OCI-LY1 (cell line): ENCODE measurements at regions not wholly inside any gene's neighbourhood (a gene's known extent, or its start where the extent isn't known, plus 50 kb on each side); places are given as distances from the start of the nearest gene placed in this dataset.

Source experiments
- H2AFZ ChIP-seq: fragments of 200-600 bp; sonication (generic), shearing (Covaris generic); 2 replicates; pipeline ENCODE4 v1.6.0; 2014; ENCODE audit warnings: antibody characterized with exemption, mild to moderate bottlenecking, low read length
- H3F3A ChIP-seq: fragments of 200-600 bp; sonication (generic), shearing (Covaris generic); 2 replicates; pipeline ENCODE4 v1.6.0; 2014; ENCODE audit warnings: mild to moderate bottlenecking, antibody characterized with exemption, low read length, moderate library complexity; ENCODE audit not compliant: insufficient read depth
- H3K27ac ChIP-seq: fragments of 200-600 bp; sonication (generic); 2 replicates; pipeline ENCODE4 v1.5.1; 2014; ENCODE audit warnings: low read length, mixed run types, mild to moderate bottlenecking, low read depth; ENCODE audit not compliant: poor library complexity, severe bottlenecking
- H3K27me3 ChIP-seq: fragments of 200-600 bp; sonication (generic); 2 replicates; pipeline ENCODE4 v1.6.0; 2014; ENCODE audit warnings: antibody characterized with exemption, mild to moderate bottlenecking, low read length, moderate library complexity; ENCODE audit not compliant: insufficient read depth
- H3K36me3 ChIP-seq: fragments of 200-600 bp; sonication (generic); 2 replicates; pipeline ENCODE4 v1.6.1; 2014; ENCODE audit warnings: mild to moderate bottlenecking, antibody characterized with exemption, low read length, moderate library complexity, mixed read lengths; ENCODE audit not compliant: insufficient read depth
- H3K4me1 ChIP-seq: fragments of 200-600 bp; sonication (generic); 2 replicates; pipeline ENCODE4 v1.5.1; 2014; ENCODE audit warnings: mild to moderate bottlenecking, low read length, moderate library complexity; ENCODE audit not compliant: insufficient read depth, severe bottlenecking
- H3K4me2 ChIP-seq: fragments of 200-600 bp; sonication (generic), shearing (Covaris generic); 2 replicates; pipeline ENCODE4 v1.6.1; 2014; ENCODE audit warnings: low read length
- H3K4me3 ChIP-seq: fragments of 200-600 bp; sonication (generic); 2 replicates; pipeline ENCODE4 v1.5.1; 2014; ENCODE audit warnings: low read length, low read depth, mild to moderate bottlenecking, mixed read lengths; ENCODE audit not compliant: poor library complexity, severe bottlenecking
- H3K79me2 ChIP-seq: fragments of 200-600 bp; shearing (Covaris generic); 2 replicates; pipeline ENCODE4 v1.6.1; 2016; ENCODE audit warnings: mixed run types, low read length, mixed read lengths; ENCODE audit not compliant: insufficient read depth
- H3K9ac ChIP-seq: fragments of 200-600 bp; sonication (generic), shearing (Covaris generic); 2 replicates; pipeline ENCODE4 v1.6.1; 2014; ENCODE audit warnings: mild to moderate bottlenecking, low read length, mixed read lengths
- H3K9me2 ChIP-seq: fragments of 200-600 bp; sonication (generic), shearing (Covaris generic); 2 replicates; pipeline ENCODE4 v1.6.1; 2014; ENCODE audit warnings: low read depth, mild to moderate bottlenecking, low read length, mixed read lengths
- H3K9me3 ChIP-seq: fragments of 200-600 bp; shearing (Covaris generic); 2 replicates; pipeline ENCODE4 v1.6.1; 2014; ENCODE audit warnings: low read length, mixed read lengths
- H4K20me1 ChIP-seq: fragments of 200-600 bp; sonication (generic), shearing (Covaris generic); 2 replicates; pipeline ENCODE4 v1.6.0; 2016; ENCODE audit warnings: mild to moderate bottlenecking, low read length; ENCODE audit not compliant: insufficient read depth
- CTCF ChIP-seq: fragments of 200-600 bp; sonication (generic), shearing (Covaris generic); IDR thresholded peaks from 2 replicates; pipeline ENCODE4 v1.5.1; 2017; ENCODE audit warnings: mild to moderate bottlenecking, antibody characterized with exemption, low read length, moderate library complexity, mixed read lengths
- EZH2 ChIP-seq: fragments of 200-600 bp; sonication (generic), shearing (Covaris generic); IDR thresholded peaks from 2 replicates; pipeline ENCODE4 v1.8.0; 2017; ENCODE audit warnings: borderline replicate concordance, mixed run types, mild to moderate bottlenecking, antibody characterized with exemption, low read length, moderate library complexity, mixed read lengths

GRCh38 chr11:70849031-70849430 lies 403.3 kb downstream of the SHANK2 start:
- H3K9ac ChIP-seq, result no peak overlapping the region
- H2AFZ ChIP-seq, result no peak overlapping the region
- no peaks in the 10 kb centered on the region for H3K9me3 ChIP-seq
- no peaks in the 10 kb centered on the region for H3F3A ChIP-seq
- H3K4me2 ChIP-seq, result no peak overlapping the region
- no peak overlapping the region for H3K27ac ChIP-seq
- no peaks in the 10 kb centered on the region for H3K36me3 ChIP-seq
- H4K20me1 ChIP-seq, result no peaks in the 10 kb centered on the region
- no peaks in the 10 kb centered on the region for H3K79me2 ChIP-seq
- TF ChIP-seq EZH2 (no peak), CTCF (no peak)
- H3K27me3 ChIP-seq, result no peaks in the 10 kb centered on the region
- no peak overlapping the region for H3K4me3 ChIP-seq
- no peaks in the 10 kb centered on the region for H3K4me1 ChIP-seq
- H3K9me2 ChIP-seq, result no peaks in the 10 kb centered on the region

- H3K4me3 ChIP-seq, result no peak overlapping the region
- H3K36me3 ChIP-seq, result no peaks in the 10 kb centered on the region
- no peaks in the 10 kb centered on the region for H4K20me1 ChIP-seq
- H3K27me3 ChIP-seq, result no peaks in the 10 kb centered on the region
- no peak overlapping the region for H3K27ac ChIP-seq
- H2AFZ ChIP-seq, result no peak overlapping the region
- no peak overlapping the region for H3K4me2 ChIP-seq
- H3F3A ChIP-seq, result no peaks in the 10 kb centered on the region
- H3K9me2 ChIP-seq, result no peaks in the 10 kb centered on the region
- no peak for TF ChIP-seq CTCF
- TF ChIP-seq EZH2, result no peak
- no peaks in the 10 kb centered on the region for H3K4me1 ChIP-seq
- no peak overlapping the region for H3K9ac ChIP-seq
- H3K9me3 ChIP-seq, result no peaks in the 10 kb centered on the region
- H3K79me2 ChIP-seq, result no peaks in the 10 kb centered on the region
Observed at GRCh38 chr11:70851308-70851707, 401.1 kb downstream of the SHANK2 start.

- TF ChIP-seq EZH2 (no peak), CTCF (no peak)
Observed at GRCh38 chr11:70851907-70852306, 400.5 kb downstream of the SHANK2 start.

More at GRCh38 chr11:70851907-70852306, 400.5 kb downstream of the SHANK2 start:
- H3K4me1 ChIP-seq, result no peaks in the 10 kb centered on the region
- no peak overlapping the region for H3K9ac ChIP-seq
- H3K27ac ChIP-seq, result no peak overlapping the region
- H3K27me3 ChIP-seq, result no peaks in the 10 kb centered on the region
- no peaks in the 10 kb centered on the region for H3K36me3 ChIP-seq
- no peaks in the 10 kb centered on the region for H3K79me2 ChIP-seq
- H4K20me1 ChIP-seq, result no peaks in the 10 kb centered on the region
- H3K9me2 ChIP-seq, result no peaks in the 10 kb centered on the region
- no peak overlapping the region for H3K4me2 ChIP-seq
- no peaks in the 10 kb centered on the region for H3F3A ChIP-seq
- no peak overlapping the region for H2AFZ ChIP-seq
- no peaks in the 10 kb centered on the region for H3K9me3 ChIP-seq
- H3K4me3 ChIP-seq, result no peak overlapping the region
